H1 (cell line): ENCODE measurements at regions not wholly inside any gene's neighbourhood (a gene's known extent, or its start where the extent isn't known, plus 50 kb on each side); places are given as distances from the start of the nearest gene placed in this dataset.

Experiments
- CTCF ChIA-PET: fragments of 300-600 bp; sonication (Branson Sonifier 250); formaldehyde crosslinking; loops from one replicate; lab custom pipeline; 2021; ENCODE audit not compliant: partially characterized antibody; lab: Charles Lee
- POLR2A ChIA-PET: fragments of 300-600 bp; sonication (Branson Sonifier 250); formaldehyde crosslinking; loops from one replicate; lab custom pipeline; 2021; ENCODE audit warnings: inconsistent platforms; ENCODE audit not compliant: partially characterized antibody; lab: Charles Lee
- DNase-seq, 2 experiments: peaks; one replicate each; pipeline versions ENCODE4 v3.0.0 to v3.0.0-alpha.2; 2010 to 2022; ENCODE audit warnings: low spot score in 2 of 2, low read depth in 1 of 2, mixed read lengths in 1 of 2
- FAIRE-seq: peaks from 2 replicates; lab custom pipeline; 2011; peaks lifted over from hg19 to GRCh38; lab: Jason Lieb, UNC
- H2AFZ ChIP-seq: 2 replicates; pipeline ENCODE4 v1.8.1; 2012; ENCODE audit warnings: low read length, inconsistent platforms
- H2AK5ac ChIP-seq: 2 replicates; pipeline ENCODE4 v1.6.1; 2013; ENCODE audit warnings: low read depth, low read length
- H2BK120ac ChIP-seq: replicated peaks from 2 replicates; pipeline ENCODE3; 2013; ENCODE audit warnings: low read depth, low read length, inconsistent platforms
- H2BK12ac ChIP-seq: 2 replicates; pipeline ENCODE4 v1.6.1; 2013; ENCODE audit warnings: low read depth, low read length
- H2BK15ac ChIP-seq: 2 replicates; pipeline ENCODE4 v1.6.1; 2013; ENCODE audit warnings: low read length
- H2BK20ac ChIP-seq: 2 replicates; pipeline ENCODE4 v1.6.1; 2013; ENCODE audit warnings: low read length
- H2BK5ac ChIP-seq: 2 replicates; pipeline ENCODE4 v1.6.1; 2013; ENCODE audit warnings: low read depth, low read length
- H3K14ac ChIP-seq: 2 replicates; pipeline ENCODE4 v1.6.1; 2013; ENCODE audit warnings: inconsistent platforms; ENCODE audit not compliant: insufficient read length
- H3K18ac ChIP-seq: 2 replicates; pipeline ENCODE4 v1.6.1; 2013; ENCODE audit warnings: low read length; ENCODE audit errors: extremely low read depth
- H3K23ac ChIP-seq: 2 replicates; pipeline ENCODE4 v1.6.1; 2013; ENCODE audit warnings: inconsistent platforms; ENCODE audit not compliant: insufficient read length
- H3K23me2 ChIP-seq: 2 replicates; pipeline ENCODE4 v1.6.1; 2013; ENCODE audit warnings: low read depth, low read length
- H3K27ac ChIP-seq: 2 replicates; pipeline ENCODE4 v1.6.1; 2011; ENCODE audit warnings: low read depth, low read length, inconsistent platforms
- H3K27me3 ChIP-seq, 4 experiments: replicated peaks in 1 of 4; 1 replicate in 1 of 4; 2 replicates in 3 of 4; pipeline versions ENCODE4 v1.6.1 to v1.8.1; 2011 to 2013; ENCODE audit warnings: low read length in 3 of 4, mild to moderate bottlenecking in 3 of 4, inconsistent platforms in 2 of 4, mixed read lengths in 2 of 4, moderate library complexity in 1 of 4; ENCODE audit not compliant: control insufficient read depth in 3 of 4, insufficient read depth in 3 of 4; ENCODE audit errors: extremely low read depth in 1 of 4
- H3K36me3 ChIP-seq, 4 experiments: 2 replicates each; pipeline versions ENCODE4 v1.6.1 to v1.8.1; 2011 to 2013; ENCODE audit warnings: mild to moderate bottlenecking in 4 of 4, low read length in 3 of 4, moderate library complexity in 2 of 4, control low read depth in 1 of 4, inconsistent platforms in 1 of 4; ENCODE audit not compliant: insufficient read depth in 4 of 4, control insufficient read depth in 2 of 4
- H3K4ac ChIP-seq: replicated peaks from 2 replicates; pipeline ENCODE3; 2013; ENCODE audit warnings: low read length, low read depth, mixed read lengths, inconsistent platforms; ENCODE audit not compliant: insufficient read length
- H3K4me1 ChIP-seq, 4 experiments: replicated peaks in 1 of 4; 1 replicate in 1 of 4; 2 replicates in 3 of 4; pipeline versions ENCODE4 v1.6.1 to v1.8.1; 2011 to 2013; ENCODE audit warnings: low read length in 3 of 4, inconsistent platforms in 2 of 4, mixed read lengths in 1 of 4; ENCODE audit not compliant: insufficient read depth in 4 of 4, control insufficient read depth in 3 of 4
- H3K4me2 ChIP-seq, 2 experiments: 2 replicates each; pipeline versions ENCODE4 v1.6.1 to v1.8.1; 2011 to 2013; ENCODE audit warnings: low read depth in 2 of 2, low read length in 2 of 2, control low read depth in 1 of 2, inconsistent platforms in 1 of 2, mild to moderate bottlenecking in 1 of 2; ENCODE audit not compliant: insufficient read depth in 1 of 2
- H3K4me3 ChIP-seq, 4 experiments: fragments of 200-600, 300-600 bp in 1 of 4; sonication (generic), shearing (Covaris generic), sonication (Bioruptor Twin) in 1 of 4; 2 replicates each; pipeline versions ENCODE4 v1.5.1 to v1.8.1; 2011 to 2016; ENCODE audit warnings: low read length in 4 of 4, low read depth in 3 of 4, control low read depth in 2 of 4, inconsistent platforms in 2 of 4, mild to moderate bottlenecking in 2 of 4, mixed read lengths in 1 of 4, moderate library complexity in 1 of 4; ENCODE audit not compliant: insufficient read depth in 2 of 4; ENCODE audit errors: extremely low read depth in 1 of 4
- H3K56ac ChIP-seq: replicated peaks from 2 replicates; pipeline ENCODE3; 2013; ENCODE audit warnings: low read depth, mild to moderate bottlenecking, mixed read lengths, low read length, inconsistent platforms; ENCODE audit not compliant: insufficient read length
- H3K79me1 ChIP-seq: 2 replicates; pipeline ENCODE4 v1.6.1; 2013; ENCODE audit warnings: low read depth, low read length, control low read depth
- H3K79me2 ChIP-seq, 2 experiments: 2 replicates each; pipeline versions ENCODE4 v1.6.1 to v1.8.1; 2012 to 2013; ENCODE audit warnings: low read length in 2 of 2, mild to moderate bottlenecking in 2 of 2, inconsistent platforms in 1 of 2; ENCODE audit not compliant: insufficient read depth in 2 of 2, control insufficient read depth in 1 of 2
- H3K9ac ChIP-seq, 4 experiments: replicated peaks in 1 of 4; 1 replicate in 1 of 4; 2 replicates in 3 of 4; pipeline versions ENCODE4 v1.6.1 to v1.8.1; 2011 to 2013; ENCODE audit warnings: low read depth in 3 of 4, low read length in 3 of 4, control low read depth in 2 of 4, mild to moderate bottlenecking in 2 of 4, moderate library complexity in 2 of 4, inconsistent platforms in 1 of 4; ENCODE audit errors: extremely low read depth in 1 of 4
- H3K9me3 ChIP-seq, 2 experiments: 2 replicates each; pipeline versions ENCODE4 v1.6.1 to v1.8.1; 2012 to 2013; ENCODE audit warnings: mild to moderate bottlenecking in 2 of 2, moderate library complexity in 2 of 2, control low read depth in 1 of 2, inconsistent platforms in 1 of 2, low read depth in 1 of 2, low read length in 1 of 2, mixed read lengths in 1 of 2; ENCODE audit not compliant: insufficient read depth in 2 of 2
- H4K20me1 ChIP-seq, 2 experiments: replicated peaks in 1 of 2; 2 replicates each; pipeline versions ENCODE3 to v1.8.1; 2011 to 2013; ENCODE audit warnings: inconsistent platforms in 2 of 2, low read length in 2 of 2, mild to moderate bottlenecking in 1 of 2; ENCODE audit not compliant: insufficient read depth in 2 of 2, control insufficient read depth in 1 of 2
- H4K5ac ChIP-seq: 2 replicates; pipeline ENCODE4 v1.6.1; 2013; ENCODE audit warnings: low read length, low read depth, mixed read lengths, inconsistent platforms; ENCODE audit not compliant: insufficient read length
- H4K8ac ChIP-seq: 2 replicates; pipeline ENCODE4 v1.8.0; 2013; ENCODE audit warnings: mild to moderate bottlenecking, moderate library complexity, low read length, inconsistent platforms; ENCODE audit not compliant: insufficient read depth; ENCODE audit errors: extremely low read depth
- H4K91ac ChIP-seq: replicated peaks from 2 replicates; pipeline ENCODE3; 2013; ENCODE audit warnings: low read length, mixed read lengths, inconsistent platforms; ENCODE audit not compliant: insufficient read length
- ASH2L ChIP-seq: fragments of 200-600, 300-600 bp; sonication (generic); IDR thresholded peaks from one replicate; pipeline ENCODE4 v1.7.1; 2017; ENCODE audit warnings: low read length
- CEBPB ChIP-seq: IDR thresholded peaks from 2 replicates; pipeline ENCODE4 v1.6.1; 2012; ENCODE audit warnings: low read depth, low read length
- CHD1 ChIP-seq: IDR thresholded peaks from 2 replicates; pipeline ENCODE4 v1.6.1; 2012; ENCODE audit warnings: low read depth, low read length, improper control_type of control experiment
- PHF8 ChIP-seq: fragments of 200-600 bp; sonication (generic); conservative IDR thresholded peaks from 2 replicates; pipeline ENCODE4 v1.7.1; 2012; ENCODE audit warnings: low read depth, mild to moderate bottlenecking, inconsistent platforms, low read length, moderate library complexity
- POLR2A ChIP-seq, 2 experiments: IDR thresholded peaks; 1 replicate in 1 of 2; 2 replicates in 1 of 2; pipeline ENCODE4 v1.6.1; 2011; ENCODE audit warnings: low read depth in 2 of 2, low read length in 2 of 2, mild to moderate bottlenecking in 2 of 2; ENCODE audit errors: control extremely low read depth in 1 of 2
- POLR2AphosphoS5 ChIP-seq: IDR thresholded peaks from 2 replicates; pipeline ENCODE4 v1.6.1; 2011; ENCODE audit warnings: low read depth, low read length
- SP4 ChIP-seq: IDR thresholded peaks from 2 replicates; pipeline ENCODE4 v1.6.1; 2012; ENCODE audit warnings: low read length, inconsistent platforms
- TEAD4 ChIP-seq: IDR thresholded peaks from 2 replicates; pipeline ENCODE4 v1.6.1; 2012; ENCODE audit warnings: low read depth, low read length, inconsistent platforms, mixed read lengths
- ZNF274 ChIP-seq: IDR thresholded peaks from 2 replicates; pipeline ENCODE4 v1.7.0; 2012; ENCODE audit warnings: low read length, borderline replicate concordance; ENCODE audit errors: extremely low read depth
- WGBS, 2 experiments: shearing (Covaris generic) in 1 of 2; methylation state at CpG; one replicate each; pipeline versions ENCODE4 v1.1.6 to v1.1.7; 2013 to 2015; ENCODE audit warnings: low lambda C conversion rate in 2 of 2, mixed read lengths in 2 of 2, inconsistent platforms in 1 of 2, low coverage in 1 of 2, missing lambda C conversion rate in 1 of 2; ENCODE audit not compliant: insufficient replicate concordance in 2 of 2, insufficient coverage in 1 of 2, insufficient read length in 1 of 2; ENCODE audit errors: extremely low coverage in 1 of 2, missing lambda C conversion rate in 1 of 2; 5-methylcytosine and 5-hydroxymethylcytosine counted together

GRCh38 chr5:68077349-68077894, 138.1 kb upstream of the PIK3R1 start:
- Histone ChIP-seq H3K23me2 (no peaks in the 10 kb centered on the region; the same call in 1 of the 2 replicates), H2BK120ac (no peak overlapping the region), H3K27ac (no peak overlapping the region), H3K9me3 (no peaks in the 10 kb centered on the region), H3K27me3 (no peaks in the 10 kb centered on the region), H3K4me1 (no peaks in the 10 kb centered on the region), H3K4me2 (no peak overlapping the region), H4K8ac (no peak overlapping the region), H4K5ac (no peak overlapping the region), H3K79me1 (no peaks in the 10 kb centered on the region), H4K91ac (no peak overlapping the region), H3K36me3 (no peaks in the 10 kb centered on the region), H3K56ac (no peak overlapping the region), H3K14ac (no peak overlapping the region), H2BK5ac (no peak overlapping the region), H2BK12ac (no peak overlapping the region), H3K23ac (no peak overlapping the region), H3K79me2 (no peaks in the 10 kb centered on the region), H3K18ac (no peak overlapping the region), H4K20me1 (no peaks in the 10 kb centered on the region), H3K4ac (no peak overlapping the region), H2AFZ (no peak overlapping the region), H3K9ac (no peak overlapping the region), H2BK20ac (no peak overlapping the region), H3K4me3 (no peak overlapping the region), H2BK15ac (no peak overlapping the region), H2AK5ac (no peak overlapping the region)
- WGBS, 2 experiments: 89% methylated on average over 6 of the region's 6 CpGs; no CpG with 5 or more reads in 1 of the 2 experiments
- CTCF ChIA-PET: interaction anchor here (0.8 to 1.7 kb wide), 4 partner anchors 9 to 175 kb away, joined by 3 to 4 read pairs (median 3); no protein-coding TSS in a partner anchor
- DNase-seq: no peak
- POLR2A ChIA-PET: no interaction called here
- TF ChIP-seq CHD1 (no peak), ASH2L (no peak), POLR2A (IDR thresholded peaks at IDR 0.05; ENCODE audit: control extremely low read depth in 1 of 2, low read depth in 2 of 2, low read length in 2 of 2) (no peak), TEAD4 (no peak), POLR2AphosphoS5 (no peak), PHF8 (no peak), CEBPB (no peak), ZNF274 (no peak), SP4 (no peak)
- FAIRE-seq: no peak
